ENCODE measurements at regions not wholly inside any gene's neighbourhood (a gene's known extent, or its start where the extent isn't known, plus 50 kb on each side); places are given as distances from the start of the nearest gene placed in this dataset.
A peak's percentile ranks its signal among the peaks of the same experiment; 100 is the strongest.

GRCh38 chr4:177109769-177110168 lies 199.9 kb upstream of the NEIL3 start:
- H3K36me3 Mint-ChIP-seq (ENCODE audit: low read depth): peaks cover 16% of the 10 kb centered on the region
- no peak overlapping the region for H3K4me3 Mint-ChIP-seq
- H3K4me1 Mint-ChIP-seq (ENCODE audit: low read depth): peaks cover 40% of the 10 kb centered on the region
- no peak overlapping the region for H3K27ac Mint-ChIP-seq
- no peak for DNase-seq
- H3K27me3 Mint-ChIP-seq (ENCODE audit: insufficient read depth): no peaks in the 10 kb centered on the region
- no peak for TF ChIP-seq CTCF (IDR thresholded peaks at IDR 0.05)
- peaks cover 6% of the 10 kb centered on the region for H3K9me3 Mint-ChIP-seq

- H3K9me3 Mint-ChIP-seq: peaks cover 16% of the 10 kb centered on the region
- no peaks in the 10 kb centered on the region for H3K27me3 Mint-ChIP-seq (ENCODE audit: insufficient read depth)
- no peak for DNase-seq
- H3K4me1 Mint-ChIP-seq (ENCODE audit: low read depth): peaks cover 43% of the 10 kb centered on the region
- no peak overlapping the region for H3K27ac Mint-ChIP-seq
- no peak for TF ChIP-seq CTCF (IDR thresholded peaks at IDR 0.05)
- peaks cover 18% of the 10 kb centered on the region for H3K36me3 Mint-ChIP-seq (ENCODE audit: low read depth)
- no peak overlapping the region for H3K4me3 Mint-ChIP-seq
Observed at GRCh38 chr4:177116161-177116560, 193.5 kb upstream of the NEIL3 start.

GRCh38 chr4:177117256-177117655 lies 192.4 kb upstream of the NEIL3 start:
- Mint-ChIP-seq H3K27me3 (ENCODE audit: insufficient read depth) (no peaks in the 10 kb centered on the region), H3K36me3 (ENCODE audit: low read depth) (peaks cover 12% of the 10 kb centered on the region), H3K27ac (no peak overlapping the region), H3K4me3 (no peak overlapping the region), H3K9me3 (peaks cover 16% of the 10 kb centered on the region), H3K4me1 (ENCODE audit: low read depth) (peaks cover 43% of the 10 kb centered on the region)
- no peak for DNase-seq
- no peak for TF ChIP-seq CTCF (IDR thresholded peaks at IDR 0.05)

- peak; percentile 95 for DNase-seq
- Mint-ChIP-seq H3K27ac (peak overlapping the region; percentile 48), H3K9me3 (peaks cover 10% of the 10 kb centered on the region; the same call in 1 of the 2 replicates), H3K27me3 (ENCODE audit: insufficient read depth) (no peaks in the 10 kb centered on the region), H3K36me3 (ENCODE audit: low read depth) (peaks cover 6% of the 10 kb centered on the region; the same call in 1 of the 2 replicates), H3K4me1 (ENCODE audit: low read depth) (peaks cover 43% of the 10 kb centered on the region), H3K4me3 (peak overlapping the region; percentile 46)
- TF ChIP-seq CTCF (IDR thresholded peaks at IDR 0.05): no peak
Observed at GRCh38 chr4:177118596-177118995, 191.1 kb upstream of the NEIL3 start.

- Mint-ChIP-seq H3K27me3 (ENCODE audit: insufficient read depth) (no peaks in the 10 kb centered on the region), H3K27ac (peak overlapping the region; percentile 48), H3K9me3 (peaks cover 10% of the 10 kb centered on the region; the same call in 1 of the 2 replicates), H3K4me1 (ENCODE audit: low read depth) (peaks cover 45% of the 10 kb centered on the region), H3K4me3 (peak overlapping the region; percentile 46), H3K36me3 (ENCODE audit: low read depth) (peaks cover 6% of the 10 kb centered on the region; the same call in 1 of the 2 replicates)
- TF ChIP-seq CTCF (IDR thresholded peaks at IDR 0.05): no peak
- peak; percentile 48 for DNase-seq
Observed at GRCh38 chr4:177119021-177119471, 190.6 kb upstream of the NEIL3 start.

All from HFFc6 (cell line).